Fibroblast of skin of left quadriceps (primary cell): ENCODE measurements at regions not wholly inside any gene's neighbourhood (a gene's known extent, or its start where the extent isn't known, plus 50 kb on each side); places are given as distances from the start of the nearest gene placed in this dataset.
"Not testable (repeated sequence)": the region's sequence is repeated elsewhere in the genome, so short reads cannot be mapped to it uniquely, and the experiment has no call there.

Source experiments
- DNase-seq, 2 experiments: peaks; one replicate each; pipeline ENCODE4 v3.0.0-alpha.2; 2013; ENCODE audit warnings: low read depth in 2 of 2

DNA sequence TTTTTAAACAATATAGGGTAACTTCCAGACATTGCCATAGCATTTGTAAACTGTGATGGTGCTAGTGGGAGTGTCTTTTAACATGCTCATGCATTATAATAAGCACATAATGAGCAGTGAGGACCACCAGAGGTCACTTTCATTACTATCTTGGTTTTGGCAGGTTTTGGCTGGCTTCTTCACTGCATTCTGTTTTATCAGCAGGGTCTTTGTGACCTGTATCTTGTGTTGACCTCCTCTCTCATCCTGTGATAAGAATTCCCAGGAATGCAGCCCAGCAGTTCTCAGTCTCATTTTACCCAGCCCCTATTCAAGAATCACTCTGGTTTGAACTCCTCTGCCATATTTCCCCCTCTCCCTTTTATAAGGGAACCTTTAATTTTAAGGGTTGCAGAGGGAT lies 91.3 kb downstream of the ZNF467 start:
- no peak for DNase-seq

DNA sequence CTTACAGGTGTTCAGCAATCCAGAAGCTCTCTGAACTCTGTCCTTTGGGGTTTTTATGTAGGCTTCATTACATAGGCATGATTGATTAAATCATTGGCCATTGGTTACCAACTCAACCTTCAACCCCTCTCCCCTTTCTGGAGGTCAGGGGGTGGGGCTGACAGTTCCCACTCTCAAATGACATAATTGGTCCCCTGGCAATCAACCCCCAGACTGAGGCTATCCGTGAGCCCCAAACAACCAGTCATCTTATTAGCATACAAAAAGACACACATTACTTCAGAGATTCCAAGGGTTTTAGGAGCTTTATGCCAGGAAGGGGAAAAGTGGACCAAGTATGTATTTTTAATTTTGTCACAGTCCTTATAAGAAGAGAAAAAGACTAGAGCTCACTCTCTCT lies 92.1 kb downstream of the ZNF467 start:
- no peak for DNase-seq

DNA sequence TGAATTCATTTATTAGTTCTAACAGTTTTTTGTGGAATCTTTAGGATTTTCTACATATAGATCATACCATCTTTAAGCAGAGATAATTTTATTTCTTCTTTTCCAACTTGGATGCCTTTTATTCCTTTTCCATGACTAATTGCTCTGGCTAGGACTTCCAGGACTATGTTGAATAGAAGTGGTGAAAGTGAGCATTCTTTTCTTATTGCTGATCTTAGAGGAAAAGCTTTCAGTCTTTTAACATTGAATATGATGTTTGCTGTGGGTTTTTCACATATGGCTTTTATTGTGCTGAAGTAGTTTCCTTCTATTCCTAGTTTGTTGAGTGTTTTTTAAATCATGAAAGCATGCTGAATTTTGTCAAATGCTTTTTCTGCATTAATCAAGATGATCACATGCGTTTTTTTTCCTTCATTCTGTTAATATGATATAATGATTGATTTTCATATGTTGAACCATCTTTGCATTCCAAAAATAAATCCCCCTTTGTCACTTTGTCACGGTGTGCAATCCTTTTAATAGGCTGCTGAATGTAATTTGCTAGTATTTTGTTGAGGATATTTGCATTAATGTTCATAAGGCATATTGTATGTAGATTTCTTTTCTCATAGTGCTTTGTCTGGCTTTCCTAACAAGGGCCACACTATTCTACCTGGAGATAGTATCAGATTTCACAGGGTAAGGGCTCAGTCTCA lies 92.9 kb downstream of the ZNF467 start:
- DNase-seq: peak; percentile 41 to 48

DNA sequence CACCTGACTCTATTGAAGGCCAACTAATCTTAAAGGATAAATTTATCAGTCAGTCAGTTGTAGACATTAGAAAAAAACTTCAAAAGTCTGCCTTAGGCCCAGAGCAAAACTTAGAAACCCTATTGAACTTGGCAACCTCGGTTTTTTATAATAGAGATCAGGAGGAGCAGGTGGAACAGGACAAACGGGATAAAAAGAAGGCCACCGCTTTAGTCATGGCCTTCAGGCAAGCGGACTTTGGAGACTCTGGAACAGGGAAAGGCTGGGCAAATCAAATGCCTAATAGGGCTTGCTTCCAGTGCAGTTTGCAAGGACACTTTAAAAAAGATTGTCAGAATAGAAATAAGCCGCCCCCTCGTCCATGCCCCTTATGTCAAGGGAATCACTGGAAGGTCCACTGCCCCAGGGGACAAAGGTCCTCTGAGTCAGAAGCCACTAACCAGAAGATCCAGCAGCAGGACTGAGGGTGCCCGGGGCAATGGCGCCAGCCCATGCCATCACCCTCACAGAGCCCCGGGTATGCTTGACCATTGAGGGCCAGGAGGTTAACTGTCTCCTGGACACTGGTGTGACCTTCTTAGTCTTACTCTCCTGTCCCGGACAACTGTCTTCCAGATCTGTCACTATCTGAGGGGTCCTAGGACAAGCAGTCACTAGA lies 98.5 kb downstream of the ZNF467 start:
- not testable (repeated sequence) for DNase-seq

DNA sequence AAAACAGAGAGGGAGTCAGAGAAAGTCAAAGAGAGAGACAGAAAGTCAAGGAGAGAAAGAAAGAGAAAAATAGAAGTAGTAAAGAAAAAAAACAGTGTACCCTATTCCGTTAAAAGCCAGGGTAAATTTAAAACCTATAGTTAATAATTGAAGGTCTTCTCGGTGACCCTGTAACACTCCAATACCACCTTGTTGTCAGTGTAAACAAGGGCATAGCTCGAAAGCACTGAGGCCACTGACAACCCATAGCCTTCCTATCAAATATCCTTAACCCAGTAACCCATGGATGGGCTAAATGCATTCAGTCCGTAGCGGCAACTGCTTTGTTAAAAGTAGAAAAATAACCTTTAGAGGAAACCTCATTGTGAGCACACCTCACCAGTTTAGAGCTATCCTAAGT lies 100.4 kb downstream of the ZNF467 start:
- DNase-seq: no peak

DNA sequence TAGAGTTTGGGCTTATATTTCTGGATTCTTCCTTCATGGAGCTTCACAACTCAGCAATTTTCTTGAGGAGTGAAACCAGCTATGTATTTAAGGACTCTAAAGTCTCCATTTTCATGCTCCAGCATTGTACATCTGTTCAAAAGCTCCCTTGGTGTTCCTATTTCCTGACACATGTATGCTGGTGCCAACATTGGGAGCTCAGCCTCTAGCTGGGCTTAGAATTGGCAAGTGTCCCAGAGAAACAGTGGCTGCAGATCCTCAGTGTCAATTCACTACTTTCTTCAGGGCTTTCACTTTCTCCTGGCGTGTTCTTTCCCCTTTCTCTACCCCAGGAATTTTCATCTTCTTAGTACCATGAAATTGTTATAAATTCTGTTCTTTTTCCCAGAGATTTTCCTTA lies 103.1 kb downstream of the ZNF467 start:
- no peak for DNase-seq

DNA sequence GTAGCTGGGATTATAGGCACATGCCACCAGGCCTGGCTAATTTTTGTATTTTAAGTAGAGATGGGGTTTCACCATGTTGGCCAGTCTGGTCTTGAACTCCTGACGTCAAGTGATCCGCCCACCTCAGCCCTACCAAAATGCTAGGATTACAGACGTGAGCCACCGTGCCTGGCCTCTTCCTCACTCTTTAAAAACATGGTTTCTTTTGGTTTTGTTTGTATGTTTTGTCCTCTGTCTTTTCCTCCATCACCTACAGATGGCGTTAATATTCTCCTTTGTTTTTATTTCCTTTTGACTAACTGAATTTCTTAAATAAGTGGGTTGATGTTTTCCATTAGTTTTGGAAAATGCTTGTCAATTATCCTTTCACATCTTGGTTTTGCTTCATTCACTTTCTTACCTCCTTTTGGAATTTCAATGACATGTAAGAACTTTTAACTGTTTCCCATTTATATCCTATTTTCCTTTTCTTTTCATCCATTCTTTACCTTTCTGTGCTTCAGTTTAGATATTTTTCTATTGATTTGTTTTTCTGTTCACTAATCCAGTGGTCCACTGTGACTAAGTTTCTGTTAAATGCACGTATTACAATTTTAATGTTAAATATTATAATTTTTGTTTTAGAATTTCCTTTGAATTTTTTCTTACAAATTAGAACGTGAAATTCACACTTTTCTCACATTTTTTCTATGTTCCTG lies 104.1 kb downstream of the ZNF467 start:
- no peak for DNase-seq

DNA sequence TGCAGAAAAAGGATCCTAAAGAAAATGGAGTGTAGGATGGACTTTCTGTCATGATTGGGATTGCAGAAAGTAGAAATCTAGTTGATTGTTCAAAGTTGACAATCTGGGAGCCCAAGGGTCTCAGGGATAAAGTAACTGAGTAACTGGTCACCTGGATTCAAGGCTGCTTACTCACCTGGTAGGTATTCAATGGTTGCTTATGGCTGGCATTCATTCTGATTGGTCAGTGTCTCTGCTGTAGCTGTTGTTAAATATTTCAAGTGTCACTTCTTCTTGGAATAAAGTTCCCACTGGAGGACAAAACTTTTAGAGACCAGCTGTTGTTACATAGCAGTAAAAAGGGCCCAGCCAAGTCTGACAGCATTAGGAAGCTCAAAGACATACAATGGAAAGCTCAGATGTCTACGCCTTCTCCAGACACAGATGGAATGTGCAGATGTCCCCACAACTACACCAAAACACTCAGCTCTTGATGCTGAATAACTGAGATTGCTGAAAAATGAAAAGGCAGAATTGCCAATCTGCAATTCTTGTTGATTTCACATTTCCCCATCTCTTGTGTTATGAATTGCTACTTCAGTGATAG lies 106.9 kb downstream of the ZNF467 start:
- DNase-seq: no peak

DNA sequence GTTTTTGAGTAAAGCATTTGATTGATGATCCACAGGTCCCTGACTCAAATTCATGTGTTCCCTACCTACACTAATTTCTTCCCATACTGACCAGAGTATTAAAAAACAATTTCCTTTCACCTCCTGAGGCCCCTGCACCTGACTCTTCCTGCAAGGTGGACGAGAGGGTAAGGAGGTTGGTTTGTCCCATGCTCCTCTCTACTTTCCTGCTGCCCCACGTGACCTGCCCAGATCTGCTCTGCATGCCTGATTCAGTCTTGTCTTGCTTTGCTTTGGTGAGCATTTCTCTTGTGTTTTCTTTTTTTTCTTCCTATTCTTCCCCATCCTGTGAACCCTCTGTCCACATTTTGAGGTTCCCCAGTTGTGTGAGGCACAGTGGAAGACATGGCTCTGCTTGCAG lies 107.8 kb downstream of the ZNF467 start:
- not testable (repeated sequence) for DNase-seq

DNA sequence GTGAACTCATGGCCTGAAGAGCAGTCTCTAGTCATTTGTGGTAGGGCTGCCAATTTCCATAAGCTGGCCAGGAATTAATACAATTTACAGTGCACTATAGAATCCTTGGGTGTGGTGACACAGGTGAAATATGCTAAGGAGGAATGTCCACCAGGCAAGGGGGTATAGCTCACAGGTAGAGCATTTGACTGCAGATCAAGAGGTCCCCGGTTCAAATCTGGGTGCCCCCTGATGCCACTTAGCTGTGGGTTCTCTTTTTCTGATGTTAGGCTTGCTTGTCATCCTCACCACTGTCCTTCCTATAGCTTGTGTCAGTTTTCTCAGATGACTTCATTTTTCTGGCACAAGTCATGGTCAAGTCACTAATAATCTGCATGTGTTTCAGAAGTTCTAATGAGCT lies 108.7 kb downstream of the ZNF467 start:
- DNase-seq: no peak

DNA sequence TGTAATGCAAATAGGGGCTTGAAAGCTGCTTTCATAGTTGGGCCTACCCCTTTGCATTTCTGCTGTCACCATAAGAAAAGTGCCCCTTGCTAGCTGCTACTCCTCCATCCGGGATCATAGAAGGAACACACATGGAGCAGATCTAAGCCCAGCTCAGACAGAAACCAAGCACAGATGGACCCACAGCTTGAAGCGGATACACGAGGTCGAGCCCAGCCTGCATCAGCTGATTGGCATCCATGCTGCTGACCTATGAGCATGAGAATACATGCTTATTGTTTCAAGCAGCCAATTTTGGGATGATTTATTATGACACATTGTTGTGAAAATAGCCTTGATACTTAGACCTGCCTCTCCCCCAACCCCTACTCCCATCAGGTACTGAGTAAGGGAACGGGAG lies 109.2 kb downstream of the ZNF467 start:
- DNase-seq: no peak

DNA sequence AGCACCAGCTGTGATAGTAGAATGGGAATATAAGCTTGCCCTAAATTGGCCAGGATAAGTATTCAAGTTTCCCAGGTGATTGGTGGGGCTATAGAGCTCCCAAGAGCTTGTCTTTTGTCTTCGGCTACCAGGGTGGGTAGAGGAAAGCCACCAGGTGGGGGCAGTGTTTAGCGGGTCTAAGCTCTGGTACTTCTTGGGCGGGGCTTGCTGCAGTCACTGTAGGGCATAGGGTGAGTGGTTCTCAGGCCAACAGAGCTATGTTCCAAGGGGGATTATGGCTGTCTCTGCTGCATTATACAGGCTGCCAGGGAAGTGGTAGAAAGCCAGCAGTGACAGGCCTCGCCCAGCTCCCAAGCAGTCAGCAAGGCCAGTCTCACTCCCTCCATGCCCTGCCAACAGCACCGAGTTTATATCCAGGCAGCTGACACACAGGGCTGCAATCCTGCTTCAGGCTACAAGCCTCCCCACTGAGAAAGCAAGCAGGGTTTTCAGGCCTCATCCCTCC lies 110.7 kb downstream of the ZNF467 start:
- no peak for DNase-seq

DNA sequence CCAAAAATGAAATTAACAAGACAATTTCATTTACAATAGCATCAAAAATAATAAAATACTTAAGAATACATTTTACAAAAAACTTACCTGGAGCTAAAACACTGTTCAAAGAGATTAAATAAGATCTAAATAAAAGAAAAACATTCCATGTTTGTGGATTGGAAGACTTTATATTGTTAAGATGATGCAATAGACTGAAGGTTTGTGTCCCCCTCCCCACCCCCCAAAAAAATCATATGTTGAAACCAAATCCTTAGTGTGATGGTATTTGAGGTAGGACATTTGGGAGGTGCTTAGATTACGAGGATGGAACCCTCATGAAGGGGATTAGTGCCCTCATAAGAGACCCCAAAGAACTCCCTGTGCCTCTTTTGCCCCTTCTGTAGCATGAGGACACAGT lies 117.6 kb downstream of the ZNF467 start:
- no peak for DNase-seq

DNA sequence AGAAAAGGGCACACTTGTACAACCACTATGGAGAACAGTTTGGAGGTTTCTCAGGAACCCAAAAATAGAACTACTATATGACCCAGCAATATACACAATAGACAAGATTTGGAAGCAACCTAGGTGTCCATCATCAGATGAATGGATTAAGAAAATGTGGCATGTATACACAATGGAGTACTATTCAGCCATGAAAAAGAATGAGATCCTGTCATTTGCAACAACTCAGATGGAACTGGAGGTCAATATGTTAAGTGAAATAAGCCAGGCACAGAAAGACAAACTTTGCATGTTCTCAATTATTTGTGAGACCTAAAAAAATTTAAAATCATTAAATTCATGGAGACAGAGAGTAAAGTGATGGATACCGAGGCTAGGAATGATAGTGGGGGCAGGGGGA lies 118.8 kb downstream of the ZNF467 start:
- no peak for DNase-seq

DNA sequence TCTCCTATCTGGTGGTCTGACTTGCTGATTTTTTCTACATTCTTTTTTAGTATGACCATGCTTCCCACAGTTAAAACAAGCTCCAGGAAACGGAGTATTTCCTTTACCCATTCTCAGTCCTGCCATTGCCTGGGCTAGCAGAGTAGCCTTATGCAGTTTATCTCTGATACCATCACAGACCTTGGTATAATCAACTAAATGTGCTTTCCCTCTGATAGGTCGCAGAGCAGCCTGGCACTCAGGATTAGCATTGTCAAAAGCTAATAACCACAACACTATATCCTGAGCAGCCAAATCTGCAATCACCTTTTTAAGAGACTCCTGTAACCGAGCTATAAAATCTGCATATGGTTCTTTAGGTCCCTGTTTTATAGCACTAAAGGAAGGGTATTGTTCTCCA lies 123.2 kb downstream of the ZNF467 start:
- not testable (repeated sequence) for DNase-seq

DNA sequence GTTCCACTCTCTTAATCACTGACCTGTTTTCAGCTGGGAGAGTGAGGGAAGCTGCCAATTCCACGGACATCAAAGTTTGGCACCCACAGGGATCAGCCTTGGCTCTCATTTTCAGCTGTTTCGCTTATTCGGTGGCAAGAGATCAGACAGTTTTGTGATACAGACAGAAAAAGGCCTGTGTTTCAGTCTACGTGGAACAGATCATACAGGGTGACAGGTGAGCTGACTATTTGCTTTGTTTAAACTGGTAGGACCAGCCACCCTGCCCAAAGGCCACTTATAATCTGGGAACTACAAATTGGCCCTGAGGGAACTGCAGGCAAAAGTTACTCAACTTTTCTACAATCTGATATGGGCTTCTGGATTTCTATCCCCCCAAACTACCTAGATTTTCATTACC lies 128.6 kb downstream of the ZNF467 start:
- no peak for DNase-seq

DNA sequence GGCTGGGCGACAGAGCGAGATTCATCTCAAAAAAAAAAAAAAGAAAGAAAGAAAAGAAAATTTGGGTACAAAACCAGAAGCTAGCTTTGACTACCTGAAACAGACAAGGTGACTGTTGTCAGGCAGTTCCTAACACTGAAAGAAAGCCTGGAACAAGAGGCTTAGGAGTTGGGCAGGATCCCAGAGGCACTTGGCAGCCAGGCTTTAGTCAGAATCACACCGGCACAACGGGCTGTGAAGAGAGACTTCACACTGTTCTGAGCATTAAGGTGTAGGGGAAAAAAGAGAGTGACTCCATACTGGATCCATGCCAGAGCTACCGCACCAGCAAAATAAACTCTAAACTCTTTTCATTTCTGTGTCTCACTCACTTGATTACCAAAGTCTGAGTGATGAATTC lies 130.8 kb downstream of the ZNF467 start:
- DNase-seq: no peak

DNA sequence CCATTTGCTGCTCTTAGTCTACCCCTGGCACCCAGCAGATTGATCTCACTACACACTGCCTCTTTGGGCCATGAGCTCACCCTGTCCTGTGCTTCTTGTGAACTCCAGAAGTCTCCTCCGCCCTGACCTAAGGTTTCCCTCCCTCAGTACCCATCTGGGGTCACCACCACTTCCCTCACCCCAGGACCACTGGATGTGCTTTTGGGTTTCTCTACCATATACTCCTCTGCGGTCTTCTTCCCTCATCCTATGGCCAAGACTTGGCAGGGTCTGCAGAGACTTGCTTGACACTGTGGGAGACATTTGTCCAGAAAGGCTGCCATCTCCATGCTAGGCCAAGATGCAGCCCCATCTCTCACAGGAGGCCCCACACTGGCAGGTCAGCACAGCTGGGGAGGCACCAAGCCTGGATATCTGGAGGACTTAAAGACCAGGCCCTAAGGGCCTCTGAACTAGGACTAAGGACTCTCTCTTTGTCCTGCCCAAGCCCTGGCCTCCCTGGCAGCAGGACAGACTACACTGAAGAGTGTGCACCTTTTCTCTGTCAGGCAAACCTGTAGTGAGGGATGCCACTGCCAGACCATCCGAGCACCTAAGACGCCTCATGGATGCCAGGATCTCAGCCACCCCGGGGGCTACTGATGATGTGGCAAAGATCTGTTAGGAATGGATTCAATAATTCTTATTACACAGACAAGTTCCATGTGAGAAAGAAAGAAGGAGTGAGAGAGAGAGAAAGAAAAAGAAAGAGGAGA lies 134.6 kb downstream of the ZNF467 start:
- DNase-seq: no peak

DNA sequence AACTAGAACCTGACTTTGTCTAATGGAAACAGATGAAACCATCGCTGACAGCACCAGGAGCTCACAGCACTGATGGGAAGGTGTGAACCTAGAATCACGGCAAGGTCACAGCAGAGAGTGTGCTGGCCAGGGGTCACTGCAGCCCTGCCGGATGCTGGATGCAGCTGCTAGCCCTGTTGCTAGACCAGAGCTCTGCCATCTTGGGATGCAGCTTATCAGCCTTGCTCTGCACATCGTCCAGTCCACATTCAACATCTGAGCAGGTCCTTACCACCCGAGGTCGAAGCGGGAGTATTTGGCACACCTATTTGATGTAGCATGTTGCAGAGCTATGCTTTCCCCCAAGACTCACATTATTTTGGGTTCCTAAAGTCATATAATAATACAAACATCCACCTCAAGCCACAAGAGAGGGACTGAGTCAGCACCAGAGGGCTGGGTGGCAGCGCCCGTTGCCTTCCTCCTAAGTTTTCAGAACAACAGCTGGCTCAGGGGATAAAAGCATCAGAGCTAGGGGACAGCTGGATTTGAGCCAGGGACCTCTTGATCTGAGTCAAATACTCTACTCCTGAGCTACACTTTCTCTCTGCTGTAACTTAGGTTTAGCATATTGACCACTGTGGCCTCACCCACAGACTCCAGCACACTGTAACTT lies 135.3 kb downstream of the ZNF467 start:
- no peak for DNase-seq

DNA sequence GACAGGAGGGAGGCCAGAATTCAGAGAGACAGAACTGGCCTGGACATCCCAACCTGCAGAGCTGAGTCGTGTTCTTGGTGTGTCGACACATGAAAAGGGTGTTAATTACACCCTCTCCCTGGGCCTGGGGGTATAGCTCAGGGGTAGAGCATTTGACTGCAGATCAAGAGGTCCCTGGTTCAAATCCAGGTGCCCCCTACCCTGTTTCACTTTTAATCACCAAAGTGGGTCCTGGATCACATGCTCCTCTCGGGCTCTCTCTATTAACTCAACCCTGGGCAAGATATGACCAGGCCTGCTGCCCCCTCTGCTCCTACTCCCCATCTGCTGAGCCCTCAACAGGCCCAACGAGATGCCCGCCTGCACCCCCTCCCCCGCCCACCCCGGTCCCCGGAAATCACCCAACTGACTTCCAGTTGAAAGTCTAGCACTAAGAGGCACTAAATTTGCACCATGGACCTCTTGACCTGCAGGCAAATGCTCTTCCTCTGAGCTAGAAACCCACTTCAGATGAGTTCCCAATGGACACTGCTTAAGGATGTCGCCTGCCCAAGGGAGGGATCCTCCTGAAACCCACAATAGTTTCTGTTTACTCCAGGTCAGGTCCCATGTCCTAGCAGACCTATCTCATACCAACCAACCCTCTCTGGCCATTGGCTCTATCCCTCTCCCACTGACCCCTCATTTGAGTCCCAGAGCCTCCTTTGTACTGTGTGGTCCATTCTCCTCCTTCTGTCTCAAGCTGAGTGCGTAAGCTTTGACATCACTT lies 137.6 kb downstream of the ZNF467 start:
- DNase-seq: no peak
